ENCODE measurements at regions not wholly inside any gene's neighbourhood (a gene's known extent, or its start where the extent isn't known, plus 50 kb on each side); places are given as distances from the start of the nearest gene placed in this dataset.
"Not testable (repeated sequence)": the region's sequence is repeated elsewhere in the genome, so short reads cannot be mapped to it uniquely, and the experiment has no call there.

DNA sequence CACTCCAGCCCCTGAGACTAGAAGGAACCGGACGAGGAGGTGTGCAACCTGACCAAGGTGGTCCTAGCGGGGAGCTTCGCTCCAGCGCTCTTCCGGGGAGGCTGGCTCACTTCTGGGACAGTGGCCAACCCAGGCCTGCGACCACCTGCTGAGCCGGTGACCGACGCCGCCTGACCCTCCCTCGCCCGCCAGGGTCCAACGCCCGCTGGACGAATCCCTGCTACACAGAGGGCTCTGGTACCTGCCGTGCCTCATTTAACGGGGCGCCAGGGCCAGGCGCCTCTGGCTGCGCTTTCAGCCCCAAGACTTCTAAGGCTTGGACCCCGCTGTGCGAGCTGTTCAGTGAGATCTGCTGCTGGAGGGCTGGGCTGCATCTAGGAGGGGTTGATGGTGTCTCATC is 99.5 kb upstream of the KCNJ18 start:
- H3K27me3 ChIP-seq (ENCODE audit: control insufficient read depth, insufficient read depth, low read length) = no peaks in the 10 kb centered on the region
- no peak for TF ChIP-seq CTCF (IDR thresholded peaks at IDR 0.05; ENCODE audit: insufficient read depth, low read length, severe bottlenecking)
- FAIRE-seq = no peak
- no peak for DNase-seq (ENCODE audit: low read depth)
- no peaks in the 10 kb centered on the region for H3K36me3 ChIP-seq (ENCODE audit: control insufficient read depth, insufficient read depth, low read length)
- H3K4me3 ChIP-seq (ENCODE audit: low read depth, low read length) = no peak overlapping the region

DNA sequence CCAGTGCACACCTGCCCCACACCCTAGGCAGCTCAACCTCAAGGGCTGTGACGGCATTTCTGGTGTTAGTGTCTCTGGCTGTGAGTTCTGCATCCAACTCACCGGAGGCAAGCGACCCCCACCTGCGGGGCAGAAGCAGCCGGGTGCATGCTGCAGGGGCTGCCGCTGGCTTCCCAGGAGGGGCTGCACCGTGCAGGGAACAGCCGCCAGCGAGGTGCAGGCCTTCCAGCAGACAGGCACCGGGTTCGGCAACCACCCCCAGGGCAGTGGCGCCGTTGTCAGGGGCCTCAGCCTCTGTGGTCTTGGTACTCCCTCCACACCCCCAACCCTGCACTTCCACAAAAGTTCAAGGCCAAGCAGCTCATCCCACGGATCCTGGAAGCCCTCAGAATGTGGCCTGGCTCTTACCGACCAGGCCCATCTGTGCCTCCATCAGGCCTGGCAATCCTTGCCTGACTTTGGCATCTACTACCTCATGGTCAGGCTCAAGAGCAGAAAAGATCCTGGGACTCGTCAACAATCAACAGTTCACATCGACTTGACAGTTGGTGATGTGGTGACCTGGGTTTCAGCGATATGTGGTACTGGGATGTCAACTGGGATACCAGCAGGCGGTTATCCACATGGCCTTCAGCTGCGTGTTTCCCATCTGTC is 98.7 kb upstream of the KCNJ18 start:
- H3K36me3 ChIP-seq (ENCODE audit: control insufficient read depth, insufficient read depth, low read length); H3K4me3 ChIP-seq (ENCODE audit: low read depth, low read length); H3K27me3 ChIP-seq (ENCODE audit: control insufficient read depth, insufficient read depth, low read length); DNase-seq (ENCODE audit: low read depth): not testable (repeated sequence)
- FAIRE-seq = peak; percentile 66

GRCh38 chr17:21595086-21595485 is 97.2 kb upstream of the KCNJ18 start:
- Histone ChIP-seq H3K27me3 (ENCODE audit: control insufficient read depth, insufficient read depth, low read length) (no peaks in the 10 kb centered on the region), H3K36me3 (ENCODE audit: control insufficient read depth, insufficient read depth, low read length) (no peaks in the 10 kb centered on the region), H3K4me3 (ENCODE audit: low read depth, low read length) (no peak overlapping the region)
- TF ChIP-seq CTCF (IDR thresholded peaks at IDR 0.05; ENCODE audit: insufficient read depth, low read length, severe bottlenecking) = no peak
- DNase-seq (ENCODE audit: low read depth) (no peak), FAIRE-seq (no peak)

- TF ChIP-seq CTCF (IDR thresholded peaks at IDR 0.05; ENCODE audit: insufficient read depth, low read length, severe bottlenecking) = no peak
- no peaks in the 10 kb centered on the region for H3K36me3 ChIP-seq (ENCODE audit: control insufficient read depth, insufficient read depth, low read length)
- no peak for FAIRE-seq
- H3K4me3 ChIP-seq (ENCODE audit: low read depth, low read length) = no peak overlapping the region
- DNase-seq (ENCODE audit: low read depth) = no peak
- no peaks in the 10 kb centered on the region for H3K27me3 ChIP-seq (ENCODE audit: control insufficient read depth, insufficient read depth, low read length)
Measured at GRCh38 chr17:21602176-21602575, 90.1 kb upstream of the KCNJ18 start.

DNA sequence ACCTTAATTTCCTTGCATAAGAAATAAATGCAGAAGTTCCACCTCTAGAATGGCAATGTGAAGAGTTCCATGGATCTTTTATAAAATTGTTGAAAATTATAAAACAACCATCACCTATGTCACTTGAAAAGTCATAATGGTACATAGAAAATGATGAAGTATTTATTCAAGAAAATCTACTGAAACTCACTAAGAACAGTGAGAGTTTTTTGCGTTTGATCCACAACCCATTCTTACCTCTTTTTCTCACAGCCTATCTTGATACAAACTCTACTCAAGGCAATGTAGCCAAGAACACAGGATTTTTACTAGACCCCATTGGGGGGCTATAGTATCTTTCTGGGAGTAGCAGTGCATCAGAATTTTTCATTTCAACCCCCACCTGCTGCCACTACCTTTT is 89.0 kb upstream of the KCNJ18 start:
- not testable (repeated sequence) for H3K27me3 ChIP-seq (ENCODE audit: control insufficient read depth, insufficient read depth, low read length); H3K4me3 ChIP-seq (ENCODE audit: low read depth, low read length); DNase-seq (ENCODE audit: low read depth); H3K36me3 ChIP-seq (ENCODE audit: control insufficient read depth, insufficient read depth, low read length); FAIRE-seq

DNA sequence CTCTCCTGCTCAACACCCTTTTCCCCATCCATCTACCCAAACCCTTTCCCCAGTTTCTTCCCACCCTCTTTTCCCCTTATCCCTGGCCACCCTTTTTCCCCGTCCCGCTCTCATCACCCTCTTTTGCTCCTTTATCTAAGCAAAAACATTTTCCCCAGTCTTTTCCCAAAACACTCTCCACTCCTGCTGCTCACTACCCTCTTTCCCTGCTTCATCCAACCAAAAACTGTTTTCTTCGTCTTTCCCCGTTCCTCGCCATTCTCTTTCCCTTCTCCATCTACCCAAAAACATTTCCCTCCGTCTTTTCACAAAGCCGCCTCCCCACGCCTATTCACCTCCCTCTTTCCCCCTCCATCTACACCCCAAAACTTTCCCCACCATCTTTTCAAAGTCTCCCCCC is 80.9 kb upstream of the KCNJ18 start:
- not testable (repeated sequence) for H3K4me3 ChIP-seq (ENCODE audit: low read depth, low read length); H3K27me3 ChIP-seq (ENCODE audit: control insufficient read depth, insufficient read depth, low read length); H3K36me3 ChIP-seq (ENCODE audit: control insufficient read depth, insufficient read depth, low read length); FAIRE-seq; DNase-seq (ENCODE audit: low read depth)

GRCh38 chr17:21612123-21613070 is 79.9 kb upstream of the KCNJ18 start:
- not testable (repeated sequence) for H3K36me3 ChIP-seq (ENCODE audit: control insufficient read depth, insufficient read depth, low read length); DNase-seq (ENCODE audit: low read depth); H3K27me3 ChIP-seq (ENCODE audit: control insufficient read depth, insufficient read depth, low read length); H3K4me3 ChIP-seq (ENCODE audit: low read depth, low read length); FAIRE-seq
